BE2C (cell line): ENCODE measurements at regions not wholly inside any gene's neighbourhood (a gene's known extent, or its start where the extent isn't known, plus 50 kb on each side); places are given as distances from the start of the nearest gene placed in this dataset.

Source experiments
- DNase-seq: peaks from one replicate; pipeline ENCODE4 v3.0.0-alpha.2; 2020
- H3K27me3 ChIP-seq: fragments of 250-450 bp; sonication (Bioruptor Pico); 2 replicates; pipeline ENCODE4 v1.5.1; 2020; ENCODE audit warnings: mild to moderate bottlenecking
- H3K36me3 ChIP-seq: fragments of 250-450 bp; sonication (Bioruptor Pico); 2 replicates; pipeline ENCODE4 v1.5.1; 2020; ENCODE audit warnings: mild to moderate bottlenecking
- H3K4me1 ChIP-seq: fragments of 250-450 bp; sonication (Bioruptor Pico); 2 replicates; pipeline ENCODE4 v1.5.1; 2020
- H3K4me3 ChIP-seq: 2 replicates; pipeline ENCODE4 v1.5.1; 2011; ENCODE audit warnings: low read depth, low read length
- H3K9me3 ChIP-seq: fragments of 250-450 bp; sonication (Bioruptor Pico); 2 replicates; pipeline ENCODE4 v1.5.1; 2020
- TF ChIP-seq, protein P1 (sequence below): IDR thresholded peaks from 2 replicates; pipeline ENCODE4 v1.5.1; 2012; ENCODE audit warnings: mild to moderate bottlenecking, low read depth, low read length

DNA sequence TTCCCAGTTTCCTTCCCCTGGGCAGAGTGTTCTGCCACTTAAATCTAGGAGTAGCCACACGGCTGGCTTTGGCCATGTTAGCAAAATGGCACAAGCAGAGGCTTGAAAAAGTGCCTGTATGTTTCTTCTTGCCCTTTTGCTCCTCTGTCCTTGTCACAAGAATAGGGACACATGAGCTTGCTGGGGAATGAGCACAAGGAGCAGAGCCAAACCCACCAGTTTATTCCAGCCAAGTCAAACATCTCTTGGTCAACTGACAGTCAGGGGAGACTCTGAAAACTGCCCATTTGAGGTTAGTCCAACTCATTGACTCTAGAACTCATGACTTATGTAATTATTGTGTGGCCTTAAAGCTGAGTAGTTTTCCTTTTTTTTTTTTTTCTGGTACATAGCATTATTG lies 739.7 kb upstream of the FZD8 start:
- TF ChIP-seq, protein P1, sequence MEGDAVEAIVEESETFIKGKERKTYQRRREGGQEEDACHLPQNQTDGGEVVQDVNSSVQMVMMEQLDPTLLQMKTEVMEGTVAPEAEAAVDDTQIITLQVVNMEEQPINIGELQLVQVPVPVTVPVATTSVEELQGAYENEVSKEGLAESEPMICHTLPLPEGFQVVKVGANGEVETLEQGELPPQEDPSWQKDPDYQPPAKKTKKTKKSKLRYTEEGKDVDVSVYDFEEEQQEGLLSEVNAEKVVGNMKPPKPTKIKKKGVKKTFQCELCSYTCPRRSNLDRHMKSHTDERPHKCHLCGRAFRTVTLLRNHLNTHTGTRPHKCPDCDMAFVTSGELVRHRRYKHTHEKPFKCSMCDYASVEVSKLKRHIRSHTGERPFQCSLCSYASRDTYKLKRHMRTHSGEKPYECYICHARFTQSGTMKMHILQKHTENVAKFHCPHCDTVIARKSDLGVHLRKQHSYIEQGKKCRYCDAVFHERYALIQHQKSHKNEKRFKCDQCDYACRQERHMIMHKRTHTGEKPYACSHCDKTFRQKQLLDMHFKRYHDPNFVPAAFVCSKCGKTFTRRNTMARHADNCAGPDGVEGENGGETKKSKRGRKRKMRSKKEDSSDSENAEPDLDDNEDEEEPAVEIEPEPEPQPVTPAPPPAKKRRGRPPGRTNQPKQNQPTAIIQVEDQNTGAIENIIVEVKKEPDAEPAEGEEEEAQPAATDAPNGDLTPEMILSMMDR: no peak
- H3K27me3 ChIP-seq: no peaks in the 10 kb centered on the region
- no peaks in the 10 kb centered on the region for H3K9me3 ChIP-seq
- H3K4me3 ChIP-seq: no peak overlapping the region
- no peaks in the 10 kb centered on the region for H3K4me1 ChIP-seq
- no peaks in the 10 kb centered on the region for H3K36me3 ChIP-seq
- DNase-seq: no peak

- H3K36me3 ChIP-seq: no peaks in the 10 kb centered on the region
- H3K9me3 ChIP-seq: no peaks in the 10 kb centered on the region
- DNase-seq: peak; percentile 9
- no peaks in the 10 kb centered on the region for H3K4me1 ChIP-seq
- no peak overlapping the region for H3K4me3 ChIP-seq
- H3K27me3 ChIP-seq: no peaks in the 10 kb centered on the region
- TF ChIP-seq, protein P1: no peak
These were observed 738.4 kb upstream of the FZD8 start for GRCh38 chr10:36380538-36380937.

- no peak for DNase-seq
- Histone ChIP-seq H3K27me3 (no peaks in the 10 kb centered on the region), H3K4me3 (no peak overlapping the region), H3K9me3 (no peaks in the 10 kb centered on the region), H3K4me1 (no peaks in the 10 kb centered on the region), H3K36me3 (no peaks in the 10 kb centered on the region)
- TF ChIP-seq, protein P1: no peak
These were observed 733.0 kb upstream of the FZD8 start for GRCh38 chr10:36375107-36375506.

- Histone ChIP-seq H3K4me3 (no peak overlapping the region), H3K27me3 (no peaks in the 10 kb centered on the region), H3K36me3 (no peaks in the 10 kb centered on the region), H3K4me1 (no peaks in the 10 kb centered on the region), H3K9me3 (no peaks in the 10 kb centered on the region)
- peak; percentile 8 for DNase-seq
- TF ChIP-seq, protein P1: no peak
These were observed 731.5 kb upstream of the FZD8 start for GRCh38 chr10:36373424-36374096.

- no peaks in the 10 kb centered on the region for H3K9me3 ChIP-seq
- TF ChIP-seq, protein P1: no peak
- H3K27me3 ChIP-seq: no peaks in the 10 kb centered on the region
- H3K4me1 ChIP-seq: no peaks in the 10 kb centered on the region
- no peak overlapping the region for H3K4me3 ChIP-seq
- H3K36me3 ChIP-seq: no peaks in the 10 kb centered on the region
- DNase-seq: no peak
These were observed 725.3 kb upstream of the FZD8 start for GRCh38 chr10:36367362-36367761.

DNA sequence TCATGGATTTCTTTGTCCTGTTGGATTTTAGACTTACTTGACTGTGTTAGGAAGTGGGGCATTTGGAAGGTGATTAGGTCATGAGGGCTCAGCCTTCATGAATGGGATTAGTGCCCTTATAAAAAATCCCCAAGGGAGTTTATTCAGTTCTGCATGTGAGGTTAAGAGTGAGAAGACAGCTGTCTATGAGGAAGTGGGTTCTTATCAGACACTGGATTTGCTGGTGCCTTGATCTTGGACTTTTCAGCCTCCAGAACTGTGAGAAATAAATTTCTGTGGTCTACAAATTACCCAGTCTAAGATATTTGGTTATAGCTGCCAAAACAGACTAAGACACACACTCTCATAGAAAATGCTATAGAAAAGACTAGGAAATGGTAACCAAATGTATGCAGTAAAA lies 724.7 kb upstream of the FZD8 start:
- Histone ChIP-seq H3K4me1 (no peaks in the 10 kb centered on the region), H3K9me3 (no peaks in the 10 kb centered on the region), H3K4me3 (no peak overlapping the region), H3K36me3 (no peaks in the 10 kb centered on the region), H3K27me3 (no peaks in the 10 kb centered on the region)
- TF ChIP-seq, protein P1: no peak
- DNase-seq: no peak
